ENCODE measurements at regions not wholly inside any gene's neighbourhood (a gene's known extent, or its start where the extent isn't known, plus 50 kb on each side); places are given as distances from the start of the nearest gene placed in this dataset.

DNA sequence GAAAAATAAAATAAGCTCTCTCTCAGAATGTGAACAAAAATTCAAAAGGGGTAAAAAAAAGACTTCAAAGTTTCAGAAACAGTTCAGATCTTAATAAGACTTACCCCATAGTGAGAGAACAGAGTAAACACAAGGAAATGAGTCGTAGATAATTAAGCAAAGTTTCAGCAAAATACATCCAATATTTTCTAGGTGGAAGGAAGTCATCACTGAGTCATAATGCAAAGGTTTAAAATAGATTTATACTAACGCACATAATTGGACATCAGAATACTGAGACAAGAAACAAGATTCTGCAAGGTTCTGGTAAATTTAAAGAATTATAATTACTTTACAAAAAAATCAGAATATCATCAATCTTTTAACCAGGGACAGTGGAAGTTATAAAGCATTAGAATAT lies 1370.7 kb upstream of the ATXN8OS start:
- intact Hi-C loops (cut with DNase I; ENCODE audit: low total_unique reads): no loop called here
- WGBS, 2 donors: 71 to 85% methylated on average over 2 of the region's 2 CpGs

DNA sequence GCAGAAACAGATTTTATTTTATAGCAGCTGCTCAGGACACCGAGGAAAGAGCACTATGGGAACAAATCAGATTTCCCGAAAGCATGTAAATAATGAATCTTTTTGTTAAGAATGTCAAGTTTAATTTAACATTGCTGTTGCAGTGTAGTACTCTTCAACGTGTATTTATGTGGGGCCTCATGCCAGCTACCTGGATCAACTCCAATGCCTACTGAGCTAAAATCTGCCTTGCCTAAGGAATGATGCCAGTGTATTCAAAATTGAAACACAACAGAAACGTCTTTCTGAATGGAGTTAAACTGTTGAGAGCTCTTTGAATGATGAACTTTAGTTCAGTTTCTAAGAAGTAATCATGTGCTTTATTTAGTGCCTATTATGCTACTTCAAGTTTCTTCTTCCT lies 1379.8 kb upstream of the ATXN8OS start:
- no peak overlapping the region for H3K4me3 ChIP-seq
- WGBS, 2 donors: 73 to 76% methylated on average over 4 of the region's 4 CpGs
- no peak overlapping the region for H3K27ac ChIP-seq
- H3K27me3 ChIP-seq: no peaks in the 10 kb centered on the region
- intact Hi-C loops (cut with DNase I; ENCODE audit: low total_unique reads): no loop called here
- no peaks in the 10 kb centered on the region for H3K4me1 ChIP-seq
- no peak for DNase-seq
- H3K9me3 ChIP-seq: no peaks in the 10 kb centered on the region
- H3K36me3 ChIP-seq (ENCODE audit: low read depth, missing control alignments): no peaks in the 10 kb centered on the region
- TF ChIP-seq, protein P1, sequence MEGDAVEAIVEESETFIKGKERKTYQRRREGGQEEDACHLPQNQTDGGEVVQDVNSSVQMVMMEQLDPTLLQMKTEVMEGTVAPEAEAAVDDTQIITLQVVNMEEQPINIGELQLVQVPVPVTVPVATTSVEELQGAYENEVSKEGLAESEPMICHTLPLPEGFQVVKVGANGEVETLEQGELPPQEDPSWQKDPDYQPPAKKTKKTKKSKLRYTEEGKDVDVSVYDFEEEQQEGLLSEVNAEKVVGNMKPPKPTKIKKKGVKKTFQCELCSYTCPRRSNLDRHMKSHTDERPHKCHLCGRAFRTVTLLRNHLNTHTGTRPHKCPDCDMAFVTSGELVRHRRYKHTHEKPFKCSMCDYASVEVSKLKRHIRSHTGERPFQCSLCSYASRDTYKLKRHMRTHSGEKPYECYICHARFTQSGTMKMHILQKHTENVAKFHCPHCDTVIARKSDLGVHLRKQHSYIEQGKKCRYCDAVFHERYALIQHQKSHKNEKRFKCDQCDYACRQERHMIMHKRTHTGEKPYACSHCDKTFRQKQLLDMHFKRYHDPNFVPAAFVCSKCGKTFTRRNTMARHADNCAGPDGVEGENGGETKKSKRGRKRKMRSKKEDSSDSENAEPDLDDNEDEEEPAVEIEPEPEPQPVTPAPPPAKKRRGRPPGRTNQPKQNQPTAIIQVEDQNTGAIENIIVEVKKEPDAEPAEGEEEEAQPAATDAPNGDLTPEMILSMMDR (IDR thresholded peaks at IDR 0.05): no peak
- no peak for TF ChIP-seq POLR2A (IDR thresholded peaks at IDR 0.05)

More for the DNA sequence above, 1370.7 kb upstream of the ATXN8OS start:
- Histone ChIP-seq H3K4me3 (no peak overlapping the region), H3K4me1 (no peaks in the 10 kb centered on the region), H3K9me3 (no peaks in the 10 kb centered on the region), H3K27ac (no peak overlapping the region), H3K27me3 (no peaks in the 10 kb centered on the region), H3K36me3 (ENCODE audit: low read depth, missing control alignments) (no peaks in the 10 kb centered on the region)
- no peak for TF ChIP-seq POLR2A (IDR thresholded peaks at IDR 0.05)
- TF ChIP-seq, protein P1 (IDR thresholded peaks at IDR 0.05): no peak
- no peak for DNase-seq

DNA sequence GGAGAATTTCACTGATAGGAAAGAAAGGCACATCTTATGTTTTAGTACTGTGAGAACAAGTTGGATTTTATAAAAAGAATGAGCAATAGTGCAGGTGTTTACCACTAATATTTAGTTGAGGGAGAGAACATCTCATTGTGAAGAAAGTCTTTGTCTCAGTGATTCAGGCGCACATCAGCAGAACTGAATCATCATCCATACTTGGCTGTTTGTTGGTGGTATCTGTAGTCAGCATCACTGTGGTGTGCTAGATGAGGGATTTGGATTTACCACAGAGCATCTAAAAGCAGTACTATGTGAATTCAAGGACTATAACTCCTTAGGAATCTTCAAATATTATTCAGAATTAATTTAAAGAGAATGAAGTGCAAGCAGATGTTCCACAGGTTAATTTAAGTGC lies 1380.5 kb upstream of the ATXN8OS start:
- TF ChIP-seq, protein P1 (IDR thresholded peaks at IDR 0.05): no peak
- TF ChIP-seq POLR2A (IDR thresholded peaks at IDR 0.05): no peak
- Histone ChIP-seq H3K36me3 (ENCODE audit: low read depth, missing control alignments) (no peaks in the 10 kb centered on the region), H3K27me3 (no peaks in the 10 kb centered on the region), H3K9me3 (no peaks in the 10 kb centered on the region), H3K4me3 (no peak overlapping the region), H3K27ac (no peak overlapping the region), H3K4me1 (no peaks in the 10 kb centered on the region)
- DNase-seq: no peak
- intact Hi-C loops (cut with DNase I; ENCODE audit: low total_unique reads): no loop called here
- WGBS, 2 donors: 85 to 87% methylated on average over 1 of the region's 1 CpG

DNA sequence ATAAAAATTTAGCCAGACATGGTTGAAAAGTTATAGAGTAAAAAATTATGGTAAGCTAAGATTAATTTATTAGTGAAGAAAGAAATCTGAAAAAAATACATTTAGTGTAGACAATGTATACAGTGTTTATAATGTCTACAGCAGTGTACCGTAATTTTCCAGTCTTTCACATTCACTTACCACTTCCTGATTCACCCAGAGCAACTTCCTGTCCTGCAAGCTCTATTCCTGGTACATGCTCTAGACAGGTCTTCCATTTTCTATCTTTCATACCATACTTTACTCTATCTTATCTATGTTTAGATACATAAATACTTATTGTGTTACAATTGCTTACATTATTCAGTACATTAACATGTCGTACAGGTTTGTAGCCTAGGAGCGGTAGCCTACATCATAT lies 1387.8 kb upstream of the ATXN8OS start:
- Histone ChIP-seq H3K9me3 (no peaks in the 10 kb centered on the region), H3K4me3 (no peak overlapping the region), H3K36me3 (ENCODE audit: low read depth, missing control alignments) (no peaks in the 10 kb centered on the region), H3K27me3 (no peaks in the 10 kb centered on the region), H3K27ac (no peak overlapping the region), H3K4me1 (no peaks in the 10 kb centered on the region)
- no peak for DNase-seq
- intact Hi-C loops (cut with DNase I; ENCODE audit: low total_unique reads): no loop called here
- 84 to 93% methylated on average over 3 of the region's 3 CpGs for WGBS, 2 donors
- TF ChIP-seq, protein P1 (IDR thresholded peaks at IDR 0.05): no peak
- no peak for TF ChIP-seq POLR2A (IDR thresholded peaks at IDR 0.05)

DNA sequence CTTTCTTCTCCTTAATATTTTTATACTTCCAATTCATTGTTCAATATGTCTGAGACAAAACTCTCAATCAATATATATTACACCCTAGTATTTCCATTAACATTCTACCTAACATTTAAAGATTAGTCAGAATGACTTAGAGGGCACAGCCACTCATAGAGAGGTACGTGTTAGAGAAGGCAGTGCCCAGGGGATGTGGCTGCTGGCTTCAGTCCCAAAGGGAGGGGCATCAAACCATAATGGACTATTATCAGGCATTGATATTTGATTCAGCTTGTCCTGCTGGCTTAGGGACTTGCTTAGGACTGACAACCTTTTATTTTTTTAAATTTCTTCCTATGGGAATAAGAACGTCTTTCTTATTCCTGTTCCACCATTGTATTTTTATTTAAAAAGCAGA lies 1392.0 kb upstream of the ATXN8OS start:
- no peaks in the 10 kb centered on the region for H3K9me3 ChIP-seq
- TF ChIP-seq, protein P1 (IDR thresholded peaks at IDR 0.05): no peak
- no peak for TF ChIP-seq POLR2A (IDR thresholded peaks at IDR 0.05)
- DNase-seq: no peak
- H3K4me1 ChIP-seq: no peaks in the 10 kb centered on the region
- H3K27me3 ChIP-seq: no peaks in the 10 kb centered on the region
- 71 to 77% methylated on average over 2 of the region's 2 CpGs for WGBS, 2 donors
- no peaks in the 10 kb centered on the region for H3K36me3 ChIP-seq (ENCODE audit: low read depth, missing control alignments)
- H3K27ac ChIP-seq: no peak overlapping the region
- intact Hi-C loops (cut with DNase I; ENCODE audit: low total_unique reads): no loop called here
- no peak overlapping the region for H3K4me3 ChIP-seq
